Vagina (tissue), 2 donors: ENCODE measurements at regions not wholly inside any gene's neighbourhood (a gene's known extent, or its start where the extent isn't known, plus 50 kb on each side); places are given as distances from the start of the nearest gene placed in this dataset.

Experiments
- POLR2A ChIP-seq, 2 donors: fragments of 450-650 bp; IDR thresholded peaks; one replicate each; pipeline ENCODE4 v1.6.1; 2017; ENCODE audit warnings: antibody characterized with exemption in 2 of 2, mild to moderate bottlenecking in 2 of 2, moderate library complexity in 2 of 2
- POLR2AphosphoS5 ChIP-seq, 2 donors: sonication (generic); formaldehyde crosslinking; IDR thresholded peaks; one replicate each; pipeline ENCODE4 v1.9.0; 2017; ENCODE audit warnings: antibody characterized with exemption in 2 of 2, mild to moderate bottlenecking in 2 of 2, low read depth in 1 of 2; ENCODE audit not compliant: insufficient read depth in 1 of 2
- TF ChIP-seq, protein P1 (sequence below), 3 experiments: fragments of 450-650 bp in 2 of 3; fragments of 200-600 bp in 1 of 3; sonication (generic) in 1 of 3; IDR thresholded peaks; one replicate each; pipeline ENCODE4 v1.5.1; 2017 to 2019; ENCODE audit warnings: antibody characterized with exemption in 3 of 3, mild to moderate bottlenecking in 2 of 3, moderate library complexity in 2 of 3

DNA sequence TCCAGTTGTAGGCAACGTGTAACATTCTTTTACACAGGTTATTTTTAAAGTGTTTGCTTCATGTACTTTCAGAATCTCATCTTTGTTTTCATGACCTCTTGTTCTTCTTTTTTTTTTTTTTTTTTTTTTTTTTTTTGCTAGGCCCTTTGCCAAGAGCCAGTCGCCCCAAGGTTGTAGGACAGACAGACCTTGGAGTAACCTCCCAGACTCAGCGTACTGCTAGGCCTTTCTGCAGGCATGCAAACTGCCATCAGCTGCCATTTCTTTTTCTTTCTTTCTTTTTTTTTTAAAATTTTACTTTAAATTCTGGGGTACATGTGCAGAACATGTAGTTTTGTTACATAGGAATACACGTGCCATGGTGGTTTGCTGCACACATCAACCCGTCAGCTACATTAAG is 452.3 kb upstream of the MDGA2 start:
- TF ChIP-seq, protein P1, sequence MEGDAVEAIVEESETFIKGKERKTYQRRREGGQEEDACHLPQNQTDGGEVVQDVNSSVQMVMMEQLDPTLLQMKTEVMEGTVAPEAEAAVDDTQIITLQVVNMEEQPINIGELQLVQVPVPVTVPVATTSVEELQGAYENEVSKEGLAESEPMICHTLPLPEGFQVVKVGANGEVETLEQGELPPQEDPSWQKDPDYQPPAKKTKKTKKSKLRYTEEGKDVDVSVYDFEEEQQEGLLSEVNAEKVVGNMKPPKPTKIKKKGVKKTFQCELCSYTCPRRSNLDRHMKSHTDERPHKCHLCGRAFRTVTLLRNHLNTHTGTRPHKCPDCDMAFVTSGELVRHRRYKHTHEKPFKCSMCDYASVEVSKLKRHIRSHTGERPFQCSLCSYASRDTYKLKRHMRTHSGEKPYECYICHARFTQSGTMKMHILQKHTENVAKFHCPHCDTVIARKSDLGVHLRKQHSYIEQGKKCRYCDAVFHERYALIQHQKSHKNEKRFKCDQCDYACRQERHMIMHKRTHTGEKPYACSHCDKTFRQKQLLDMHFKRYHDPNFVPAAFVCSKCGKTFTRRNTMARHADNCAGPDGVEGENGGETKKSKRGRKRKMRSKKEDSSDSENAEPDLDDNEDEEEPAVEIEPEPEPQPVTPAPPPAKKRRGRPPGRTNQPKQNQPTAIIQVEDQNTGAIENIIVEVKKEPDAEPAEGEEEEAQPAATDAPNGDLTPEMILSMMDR (IDR thresholded peaks at IDR 0.05), result no peak
- no peak for TF ChIP-seq POLR2A (IDR thresholded peaks at IDR 0.05)
- TF ChIP-seq POLR2AphosphoS5 (IDR thresholded peaks at IDR 0.05; ENCODE audit: insufficient read depth in 1 of 2, low read depth in 1 of 2), result no peak
